ENCODE measurements at regions not wholly inside any gene's neighbourhood (a gene's known extent, or its start where the extent isn't known, plus 50 kb on each side); places are given as distances from the start of the nearest gene placed in this dataset.

GRCh38 chr1:60751306-60751705 is 331.1 kb upstream of the NFIA start:
- no peaks in the 10 kb centered on the region for H3K79me1 ChIP-seq (ENCODE audit: low read depth, low read length)
- H2BK15ac ChIP-seq (ENCODE audit: low read length) = no peak overlapping the region
- no peaks in the 10 kb centered on the region for H3K9me3 ChIP-seq (replicated peaks in 1 of 2; ENCODE audit: control insufficient read depth in 2 of 2, insufficient read depth in 1 of 2, low read depth in 1 of 2, low read length in 2 of 2)
- no peak overlapping the region for H2AK5ac ChIP-seq (ENCODE audit: low read depth, low read length)
- no peak overlapping the region for H2BK12ac ChIP-seq (ENCODE audit: low read length)
- no peak overlapping the region for H2AFZ ChIP-seq (ENCODE audit: low read length)
- DNase-seq (ENCODE audit: low spot score) = no peak
- H3K9ac ChIP-seq (ENCODE audit: low read depth, low read length, poor library complexity) = no peak overlapping the region
- no peak overlapping the region for H3K4me3 ChIP-seq (ENCODE audit: low read length in 2 of 2)
- peaks cover 0 to under 1% of the 10 kb centered on the region in 2 donors for H3K4me1 ChIP-seq (ENCODE audit: control insufficient read depth in 2 of 2, insufficient read depth in 1 of 2, low read depth in 1 of 2, low read length in 2 of 2)
- no peak overlapping the region for H3K18ac ChIP-seq (ENCODE audit: low read length)
- no peak overlapping the region for H4K8ac ChIP-seq (ENCODE audit: low read depth, low read length)
- H3K27me3 ChIP-seq (ENCODE audit: control insufficient read depth in 3 of 3, insufficient read depth in 3 of 3, low read depth in 1 of 3, low read length in 3 of 3) = no peaks in the 10 kb centered on the region
- no peak overlapping the region for H3K4me2 ChIP-seq (ENCODE audit: insufficient read depth, low read length, poor library complexity, severe bottlenecking)
- no peak overlapping the region for H3K4ac ChIP-seq (ENCODE audit: low read length)
- no peak overlapping the region for H4K91ac ChIP-seq (ENCODE audit: low read depth, low read length, poor library complexity)
- no peak overlapping the region for H3K14ac ChIP-seq (ENCODE audit: low read length)
- no peak overlapping the region for H3K23ac ChIP-seq (ENCODE audit: low read depth, low read length, poor library complexity)
- no peak overlapping the region for H3K27ac ChIP-seq (replicated peaks; ENCODE audit: low read length)
- no peak overlapping the region for H2BK5ac ChIP-seq (ENCODE audit: low read length)
- H2BK120ac ChIP-seq (ENCODE audit: low read depth, low read length) = no peak overlapping the region
- WGBS, 2 donors (ENCODE audit: extremely low coverage in 2 of 2, insufficient read length in 2 of 2, insufficient replicate concordance in 1 of 2) = no CpG with 5 or more reads among the region's 1 CpG
- H3K36me3 ChIP-seq (replicated peaks in 1 of 2; ENCODE audit: control insufficient read depth in 2 of 2, insufficient read depth in 2 of 2, low read length in 2 of 2) = no peaks in the 10 kb centered on the region

- Histone ChIP-seq H2BK120ac (ENCODE audit: low read depth, low read length) (no peak overlapping the region), H2BK5ac (ENCODE audit: low read length) (no peak overlapping the region), H2AK5ac (ENCODE audit: low read depth, low read length) (no peak overlapping the region), H2BK12ac (ENCODE audit: low read length) (no peak overlapping the region), H3K36me3 (replicated peaks in 1 of 2; ENCODE audit: control insufficient read depth in 2 of 2, insufficient read depth in 2 of 2, low read length in 2 of 2) (no peaks in the 10 kb centered on the region), H3K79me1 (ENCODE audit: low read depth, low read length) (no peaks in the 10 kb centered on the region), H3K4me3 (ENCODE audit: low read length in 2 of 2) (no peak overlapping the region), H3K18ac (ENCODE audit: low read length) (no peak overlapping the region), H2BK15ac (ENCODE audit: low read length) (no peak overlapping the region), H3K4ac (ENCODE audit: low read length) (no peak overlapping the region), H3K4me1 (ENCODE audit: control insufficient read depth in 2 of 2, insufficient read depth in 1 of 2, low read depth in 1 of 2, low read length in 2 of 2) (peaks cover 0 to 2% of the 10 kb centered on the region in 2 donors), H3K9ac (ENCODE audit: low read depth, low read length, poor library complexity) (no peak overlapping the region), H3K4me2 (ENCODE audit: insufficient read depth, low read length, poor library complexity, severe bottlenecking) (no peak overlapping the region), H2AFZ (ENCODE audit: low read length) (no peak overlapping the region), H3K14ac (ENCODE audit: low read length) (no peak overlapping the region), H4K91ac (ENCODE audit: low read depth, low read length, poor library complexity) (no peak overlapping the region), H4K8ac (ENCODE audit: low read depth, low read length) (no peak overlapping the region), H3K9me3 (replicated peaks in 1 of 2; ENCODE audit: control insufficient read depth in 2 of 2, insufficient read depth in 1 of 2, low read depth in 1 of 2, low read length in 2 of 2) (no peaks in the 10 kb centered on the region), H3K23ac (ENCODE audit: low read depth, low read length, poor library complexity) (no peak overlapping the region), H3K27ac (replicated peaks; ENCODE audit: low read length) (no peak overlapping the region), H3K27me3 (ENCODE audit: control insufficient read depth in 3 of 3, insufficient read depth in 3 of 3, low read depth in 1 of 3, low read length in 3 of 3) (no peaks in the 10 kb centered on the region)
- no peak for DNase-seq (ENCODE audit: low spot score)
- WGBS, 2 donors (ENCODE audit: extremely low coverage in 2 of 2, insufficient read length in 2 of 2, insufficient replicate concordance in 1 of 2) = no CpG with 5 or more reads among the region's 5 CpGs
Measured at GRCh38 chr1:60747353-60747752, 335.0 kb upstream of the NFIA start.

DNA sequence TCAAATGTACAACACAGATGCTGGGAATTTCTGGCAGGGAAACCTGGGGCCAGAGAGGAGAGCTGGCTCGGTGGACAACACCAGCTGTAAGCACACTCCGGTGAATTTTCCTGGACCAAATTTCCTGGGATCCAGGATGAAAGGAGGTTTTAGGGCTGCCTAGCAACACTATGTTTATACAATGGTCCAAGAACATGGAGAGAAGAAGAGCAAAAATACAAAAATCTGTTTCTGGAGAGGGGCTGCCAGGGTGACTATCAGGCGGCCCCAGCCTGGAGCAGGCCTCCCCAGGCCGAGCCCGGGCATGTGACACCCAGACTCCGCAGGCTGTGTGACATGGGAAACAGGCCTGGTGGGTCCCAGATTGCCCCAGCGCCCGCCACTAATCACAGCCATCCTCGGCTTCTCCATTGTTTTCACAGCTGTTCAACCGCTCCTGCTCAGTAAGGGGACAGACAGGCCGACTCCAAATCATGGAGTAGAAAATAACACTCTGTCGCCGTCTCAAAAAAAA is 336.0 kb upstream of the NFIA start:
- Histone ChIP-seq H3K27me3 (ENCODE audit: control insufficient read depth in 3 of 3, insufficient read depth in 3 of 3, low read depth in 1 of 3, low read length in 3 of 3) (no peaks in the 10 kb centered on the region), H3K23ac (ENCODE audit: low read depth, low read length, poor library complexity) (no peak overlapping the region), H2BK15ac (ENCODE audit: low read length) (no peak overlapping the region), H3K18ac (ENCODE audit: low read length) (no peak overlapping the region), H2AFZ (ENCODE audit: low read length) (peak overlapping the region; percentile 46), H3K14ac (ENCODE audit: low read length) (no peak overlapping the region), H2AK5ac (ENCODE audit: low read depth, low read length) (no peak overlapping the region), H2BK5ac (ENCODE audit: low read length) (no peak overlapping the region), H2BK12ac (ENCODE audit: low read length) (no peak overlapping the region), H3K4ac (ENCODE audit: low read length) (no peak overlapping the region), H4K8ac (ENCODE audit: low read depth, low read length) (no peak overlapping the region), H3K36me3 (replicated peaks in 1 of 2; ENCODE audit: control insufficient read depth in 2 of 2, insufficient read depth in 2 of 2, low read length in 2 of 2) (no peaks in the 10 kb centered on the region), H3K9me3 (replicated peaks in 1 of 2; ENCODE audit: control insufficient read depth in 2 of 2, insufficient read depth in 1 of 2, low read depth in 1 of 2, low read length in 2 of 2) (no peaks in the 10 kb centered on the region), H3K9ac (ENCODE audit: low read depth, low read length, poor library complexity) (no peak overlapping the region), H2BK120ac (ENCODE audit: low read depth, low read length) (no peak overlapping the region), H3K79me1 (ENCODE audit: low read depth, low read length) (no peaks in the 10 kb centered on the region), H3K4me1 (ENCODE audit: control insufficient read depth in 2 of 2, insufficient read depth in 1 of 2, low read depth in 1 of 2, low read length in 2 of 2) (peaks cover 0 to 2% of the 10 kb centered on the region in 2 donors), H3K27ac (replicated peaks; ENCODE audit: low read length) (no peak overlapping the region), H4K91ac (ENCODE audit: low read depth, low read length, poor library complexity) (no peak overlapping the region), H3K4me2 (ENCODE audit: insufficient read depth, low read length, poor library complexity, severe bottlenecking) (no peak overlapping the region), H3K4me3 (ENCODE audit: low read length in 2 of 2) (no peak overlapping the region)
- no peak for DNase-seq (ENCODE audit: low spot score)
- WGBS, 2 donors (ENCODE audit: extremely low coverage in 2 of 2, insufficient read length in 2 of 2, insufficient replicate concordance in 1 of 2) = no CpG with 5 or more reads among the region's 13 CpGs

- Histone ChIP-seq H3K36me3 (replicated peaks in 1 of 2; ENCODE audit: control insufficient read depth in 2 of 2, insufficient read depth in 2 of 2, low read length in 2 of 2) (no peaks in the 10 kb centered on the region), H4K8ac (ENCODE audit: low read depth, low read length) (no peak overlapping the region), H3K23ac (ENCODE audit: low read depth, low read length, poor library complexity) (no peak overlapping the region), H2BK5ac (ENCODE audit: low read length) (no peak overlapping the region), H3K27me3 (ENCODE audit: control insufficient read depth in 3 of 3, insufficient read depth in 3 of 3, low read depth in 1 of 3, low read length in 3 of 3) (no peaks in the 10 kb centered on the region), H3K18ac (ENCODE audit: low read length) (no peak overlapping the region), H3K9ac (ENCODE audit: low read depth, low read length, poor library complexity) (no peak overlapping the region), H3K4me1 (ENCODE audit: control insufficient read depth in 2 of 2, insufficient read depth in 1 of 2, low read depth in 1 of 2, low read length in 2 of 2) (peaks cover 0 to 2% of the 10 kb centered on the region in 2 donors), H4K91ac (ENCODE audit: low read depth, low read length, poor library complexity) (no peak overlapping the region), H3K4me3 (ENCODE audit: low read length in 2 of 2) (no peak overlapping the region), H2BK12ac (ENCODE audit: low read length) (no peak overlapping the region), H2BK15ac (ENCODE audit: low read length) (no peak overlapping the region), H2AFZ (ENCODE audit: low read length) (no peak overlapping the region), H3K4ac (ENCODE audit: low read length) (no peak overlapping the region), H3K27ac (replicated peaks; ENCODE audit: low read length) (no peak overlapping the region), H2BK120ac (ENCODE audit: low read depth, low read length) (no peak overlapping the region), H3K4me2 (ENCODE audit: insufficient read depth, low read length, poor library complexity, severe bottlenecking) (no peak overlapping the region), H3K79me1 (ENCODE audit: low read depth, low read length) (no peaks in the 10 kb centered on the region), H2AK5ac (ENCODE audit: low read depth, low read length) (no peak overlapping the region), H3K14ac (ENCODE audit: low read length) (no peak overlapping the region), H3K9me3 (replicated peaks in 1 of 2; ENCODE audit: control insufficient read depth in 2 of 2, insufficient read depth in 1 of 2, low read depth in 1 of 2, low read length in 2 of 2) (no peaks in the 10 kb centered on the region)
- DNase-seq (ENCODE audit: low spot score) = no peak
- no CpG with 5 or more reads among the region's 2 CpGs for WGBS, 2 donors (ENCODE audit: extremely low coverage in 2 of 2, insufficient read length in 2 of 2, insufficient replicate concordance in 1 of 2)
Measured at GRCh38 chr1:60745484-60745883, 336.9 kb upstream of the NFIA start.
